GM23248 (cell line): ENCODE measurements at regions not wholly inside any gene's neighbourhood (a gene's known extent, or its start where the extent isn't known, plus 50 kb on each side); places are given as distances from the start of the nearest gene placed in this dataset.

Experiments used
- DNase-seq: peaks from one replicate; pipeline ENCODE4 v3.0.0-alpha.2; 2015
- H2AFZ ChIP-seq: fragments of 200-600 bp; sonication (generic); 2 replicates; pipeline ENCODE4 v1.6.1; 2016; ENCODE audit warnings: antibody characterized with exemption
- H3F3A ChIP-seq: fragments of 200-600 bp; sonication (generic); 2 replicates; pipeline ENCODE4 v1.6.1; 2016; ENCODE audit warnings: mild to moderate bottlenecking, antibody characterized with exemption, mixed run types; ENCODE audit not compliant: insufficient read depth
- H3K27ac ChIP-seq: fragments of 200-600 bp; sonication (generic); 2 replicates; pipeline ENCODE4 v1.5.1; 2016; ENCODE audit warnings: mild to moderate bottlenecking
- H3K27me3 ChIP-seq: fragments of 200-600 bp; sonication (generic); replicated peaks from 2 replicates; pipeline ENCODE4 v1.6.1; 2016; ENCODE audit warnings: mild to moderate bottlenecking; ENCODE audit not compliant: insufficient read depth
- H3K36me3 ChIP-seq: fragments of 200-600 bp; sonication (generic); 2 replicates; pipeline ENCODE4 v1.6.1; 2016; ENCODE audit warnings: low read depth, mild to moderate bottlenecking
- H3K4me1 ChIP-seq: fragments of 200-600 bp; sonication (generic); 2 replicates; pipeline ENCODE4 v1.6.1; 2016; ENCODE audit warnings: mild to moderate bottlenecking; ENCODE audit not compliant: insufficient read depth
- H3K4me2 ChIP-seq: fragments of 200-600 bp; sonication (generic); one replicate; pipeline ENCODE4 v1.6.1; 2016; ENCODE audit warnings: mild to moderate bottlenecking; ENCODE audit not compliant: unreplicated experiment
- H3K4me3 ChIP-seq: fragments of 200-600 bp; sonication (generic); 2 replicates; pipeline ENCODE4 v1.5.1; 2016; ENCODE audit warnings: mild to moderate bottlenecking
- H3K79me2 ChIP-seq: fragments of 200-600 bp; sonication (generic); 2 replicates; pipeline ENCODE4 v1.6.1; 2016; ENCODE audit warnings: mild to moderate bottlenecking; ENCODE audit not compliant: insufficient read depth
- H3K9ac ChIP-seq: fragments of 200-600 bp; sonication (generic); 2 replicates; pipeline ENCODE4 v1.6.1; 2016; ENCODE audit warnings: mild to moderate bottlenecking
- H3K9me2 ChIP-seq: fragments of 200-600 bp; sonication (generic); 2 replicates; pipeline ENCODE4 v1.6.1; 2016; ENCODE audit warnings: mixed run types, mild to moderate bottlenecking, moderate library complexity; ENCODE audit not compliant: insufficient read depth
- H3K9me3 ChIP-seq: fragments of 200-600 bp; sonication (generic); one replicate; pipeline ENCODE4 v1.6.1; 2017; ENCODE audit warnings: low read depth
- H4K20me1 ChIP-seq: fragments of 200-600 bp; sonication (generic); 2 replicates; pipeline ENCODE4 v1.6.0; 2016; ENCODE audit not compliant: insufficient read depth
- EZH2 ChIP-seq: fragments of 200-600 bp; sonication (generic); IDR thresholded peaks from 2 replicates; pipeline ENCODE4 v1.6.1; 2018; ENCODE audit warnings: antibody characterized with exemption, mild to moderate bottlenecking; ENCODE audit not compliant: insufficient read depth, poor library complexity, severe bottlenecking
- EZH2phosphoT487 ChIP-seq: fragments of 200-600 bp; sonication (generic); IDR thresholded peaks from 2 replicates; pipeline ENCODE4 v1.6.1; 2018; ENCODE audit warnings: antibody characterized with exemption, moderate library complexity, mild to moderate bottlenecking, low read depth; ENCODE audit not compliant: insufficient read depth
- WGBS, 2 experiments: methylation state at CpG; one replicate each; pipeline ENCODE4 v1.1.6; 2015 to 2017; ENCODE audit warnings: low lambda C conversion rate in 2 of 2, low coverage in 1 of 2; ENCODE audit errors: missing lambda C conversion rate in 2 of 2; 5-methylcytosine and 5-hydroxymethylcytosine counted together
- in situ Hi-C: fragments of 300-500 bp; cut with MboI; formaldehyde crosslinking; loops from 2 replicates; pipeline ENCODE4 v1.15.0; 2020

DNA sequence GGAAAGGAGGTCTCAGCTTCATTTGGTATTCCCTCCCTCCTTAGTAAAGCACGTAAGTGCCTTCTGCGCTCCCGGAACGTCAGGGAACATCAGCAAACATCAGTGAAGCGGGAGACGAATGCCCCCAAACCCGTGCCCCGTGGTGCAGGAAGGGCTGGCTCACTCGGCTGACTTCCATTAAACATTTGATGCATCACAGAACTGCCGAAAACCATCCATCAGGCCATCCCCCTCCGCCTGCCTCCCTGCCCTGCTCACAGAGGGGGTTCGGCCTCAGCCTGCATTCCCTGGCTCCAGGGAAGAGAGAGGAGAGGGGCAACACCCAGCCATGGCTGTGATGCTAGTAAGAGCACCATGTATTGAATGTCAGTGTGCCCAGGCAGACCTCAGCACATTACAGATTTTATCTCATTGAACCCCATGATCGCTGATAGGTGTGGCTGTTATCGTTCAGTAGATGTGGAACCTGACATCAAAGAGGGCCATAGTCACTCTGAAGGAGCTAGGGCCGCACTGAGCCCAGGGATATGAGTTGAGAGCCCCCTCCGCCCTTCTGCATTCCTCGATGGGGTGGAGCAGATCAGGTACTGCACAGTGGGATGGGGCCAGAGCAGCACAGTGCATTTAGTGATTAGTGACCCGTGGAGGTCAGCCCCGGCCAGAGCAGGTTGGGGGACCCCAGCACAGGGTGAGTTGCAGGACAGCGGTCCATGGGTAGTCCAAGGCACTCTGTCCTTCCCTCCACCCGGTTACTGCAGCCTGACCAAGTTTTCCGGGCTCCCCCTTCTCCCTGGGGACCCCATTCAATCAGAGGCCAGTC, 146.4 kb downstream of the RPS24 start:
- H3K4me3 ChIP-seq = no peak overlapping the region
- H3K27ac ChIP-seq = no peak overlapping the region
- H2AFZ ChIP-seq = no peak overlapping the region
- H3K9me2 ChIP-seq = no peaks in the 10 kb centered on the region
- 79 to 81% methylated on average over 22 of the region's 22 CpGs for WGBS, 2 experiments
- H3K4me1 ChIP-seq = no peaks in the 10 kb centered on the region
- in situ Hi-C loops = no loop called here
- no peaks in the 10 kb centered on the region for H3F3A ChIP-seq
- H3K79me2 ChIP-seq = no peaks in the 10 kb centered on the region
- no peak overlapping the region for H3K4me2 ChIP-seq
- no peaks in the 10 kb centered on the region for H4K20me1 ChIP-seq
- H3K9ac ChIP-seq = no peak overlapping the region
- no peaks in the 10 kb centered on the region for H3K9me3 ChIP-seq
- no peak for DNase-seq
- H3K36me3 ChIP-seq = no peaks in the 10 kb centered on the region
- TF ChIP-seq EZH2phosphoT487 = no peak
- H3K27me3 ChIP-seq = no peaks in the 10 kb centered on the region

DNA sequence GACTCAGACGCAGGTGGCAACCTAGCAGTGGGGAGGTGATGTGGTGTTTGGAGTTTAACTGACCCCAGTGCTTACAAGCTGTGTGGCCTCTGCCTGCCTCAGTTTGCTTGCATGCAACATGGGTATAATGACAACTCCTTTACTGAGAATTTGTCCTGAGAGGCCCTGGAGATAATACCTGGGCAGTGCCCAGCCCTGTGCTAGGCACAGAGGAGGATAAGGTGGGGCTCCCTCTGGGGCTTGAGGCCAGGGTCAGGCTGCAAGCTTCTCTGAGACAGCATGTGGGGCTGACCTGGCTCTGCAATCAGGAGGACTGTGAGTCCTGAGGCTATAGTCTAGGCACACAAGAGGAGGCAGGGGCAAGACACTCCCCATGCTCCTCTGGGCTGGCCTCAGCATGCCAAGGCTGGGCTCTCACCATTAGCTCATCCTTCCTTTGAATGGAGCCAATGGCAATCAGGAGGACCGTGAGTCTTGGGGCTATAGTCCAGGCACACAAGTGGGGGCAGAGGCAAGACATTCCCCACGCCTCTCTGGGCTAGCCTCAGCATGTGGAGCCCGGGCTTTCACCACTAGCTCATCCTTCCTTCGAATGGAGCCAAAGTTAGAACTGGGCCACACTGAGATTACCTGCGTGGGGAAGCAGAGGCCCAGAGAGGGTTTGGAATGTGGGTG, 147.9 kb downstream of the RPS24 start:
- WGBS, 2 experiments = 91 to 92% methylated on average over 6 of the region's 6 CpGs
- TF ChIP-seq EZH2phosphoT487 (no peak), EZH2 (no peak)
- in situ Hi-C loops = no loop called here
- H4K20me1 ChIP-seq = no peaks in the 10 kb centered on the region
- H3K9me3 ChIP-seq = no peaks in the 10 kb centered on the region
- no peak overlapping the region for H3K4me2 ChIP-seq
- no peak overlapping the region for H3K9ac ChIP-seq
- no peaks in the 10 kb centered on the region for H3K36me3 ChIP-seq
- H2AFZ ChIP-seq = no peak overlapping the region
- no peaks in the 10 kb centered on the region for H3K4me1 ChIP-seq
- no peaks in the 10 kb centered on the region for H3K79me2 ChIP-seq
- no peak for DNase-seq
- H3K27ac ChIP-seq = no peak overlapping the region
- H3K27me3 ChIP-seq = no peaks in the 10 kb centered on the region
- H3K4me3 ChIP-seq = no peak overlapping the region
- H3F3A ChIP-seq = no peaks in the 10 kb centered on the region
- H3K9me2 ChIP-seq = no peaks in the 10 kb centered on the region

DNA sequence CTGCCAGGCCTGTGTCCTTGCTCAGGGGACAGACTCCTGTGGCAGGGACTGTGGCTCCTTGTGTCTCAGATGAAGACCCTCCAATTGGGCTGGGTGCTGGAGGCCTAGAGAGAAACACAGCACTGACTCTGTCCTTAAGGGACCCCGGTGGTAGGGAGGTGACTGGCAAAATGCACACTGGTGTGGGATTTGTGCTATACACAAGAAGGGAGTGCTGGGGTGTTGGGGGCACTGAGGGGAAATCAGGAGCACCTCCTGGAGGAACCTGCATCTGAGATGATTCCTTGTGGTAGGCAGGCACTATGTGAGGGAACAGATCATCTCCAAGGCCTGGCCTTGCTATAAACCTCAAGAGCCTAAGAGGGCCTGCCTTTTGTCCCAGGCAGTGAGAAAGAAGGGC, 149.2 kb downstream of the RPS24 start:
- Histone ChIP-seq H3K9ac (no peak overlapping the region), H3K79me2 (no peaks in the 10 kb centered on the region), H3K36me3 (no peaks in the 10 kb centered on the region), H3K4me3 (no peak overlapping the region), H3K9me2 (no peaks in the 10 kb centered on the region), H3K27ac (no peak overlapping the region), H4K20me1 (no peaks in the 10 kb centered on the region), H3K9me3 (no peaks in the 10 kb centered on the region), H3K27me3 (no peaks in the 10 kb centered on the region), H2AFZ (no peak overlapping the region), H3K4me2 (no peak overlapping the region), H3F3A (no peaks in the 10 kb centered on the region), H3K4me1 (no peaks in the 10 kb centered on the region)
- DNase-seq = no peak
- 100% methylated on average over 1 of the region's 1 CpG for WGBS, 2 experiments
- in situ Hi-C loops = no loop called here
- TF ChIP-seq EZH2 (no peak), EZH2phosphoT487 (no peak)

DNA sequence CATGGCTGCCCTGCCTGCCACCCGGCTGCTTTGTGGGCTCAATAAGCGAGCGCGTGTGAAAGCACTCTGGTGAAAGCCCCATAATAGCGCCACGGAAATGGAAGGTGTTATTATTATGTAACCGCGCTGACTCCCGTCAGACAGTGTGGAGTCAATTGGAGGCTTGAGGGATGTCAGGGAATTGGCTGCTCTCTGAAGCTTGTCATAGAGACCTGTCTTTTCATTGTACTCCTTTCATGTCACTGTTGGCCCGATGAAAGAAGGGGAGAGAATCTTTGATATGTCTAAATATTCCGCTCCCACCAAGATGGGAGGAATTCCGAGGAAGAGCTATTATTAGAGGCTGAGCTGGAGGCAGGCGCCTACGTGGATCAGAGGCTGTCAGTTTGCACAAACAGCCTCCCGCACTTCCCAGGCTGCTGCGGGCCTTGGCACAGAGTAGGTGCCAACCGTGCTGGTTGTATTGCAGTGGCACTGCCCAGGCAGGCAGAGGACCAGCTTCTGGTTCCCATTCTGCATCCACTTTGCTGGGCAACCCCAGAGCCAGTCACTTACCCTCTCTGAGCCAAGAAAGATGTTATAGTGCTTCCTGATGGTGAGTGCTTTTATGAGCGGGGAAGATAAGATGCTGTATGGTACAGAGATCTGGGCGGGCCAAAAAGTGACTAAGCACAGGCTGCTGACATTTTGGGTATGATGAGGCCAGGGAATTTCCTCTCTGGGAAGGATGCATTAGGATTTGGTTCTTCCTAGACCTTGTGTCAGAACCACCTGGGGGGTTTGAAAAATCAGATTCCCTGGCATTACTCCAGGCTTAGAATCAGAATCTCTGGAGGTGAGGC, 151.4 kb downstream of the RPS24 start:
- TF ChIP-seq EZH2phosphoT487 = no peak
- TF ChIP-seq EZH2 = no peak
- no peaks in the 10 kb centered on the region for H3K9me2 ChIP-seq
- no peaks in the 10 kb centered on the region for H3K9me3 ChIP-seq
- no peaks in the 10 kb centered on the region for H3K27me3 ChIP-seq
- H3K27ac ChIP-seq = no peak overlapping the region
- no peaks in the 10 kb centered on the region for H4K20me1 ChIP-seq
- no peaks in the 10 kb centered on the region for H3F3A ChIP-seq
- DNase-seq = peak; percentile 26
- no peaks in the 10 kb centered on the region for H3K79me2 ChIP-seq
- no peaks in the 10 kb centered on the region for H3K36me3 ChIP-seq
- no peak overlapping the region for H2AFZ ChIP-seq
- H3K4me3 ChIP-seq = no peak overlapping the region
- H3K4me2 ChIP-seq = no peak overlapping the region
- 86 to 87% methylated on average over 19 of the region's 19 CpGs for WGBS, 2 experiments
- no peaks in the 10 kb centered on the region for H3K4me1 ChIP-seq
- no peak overlapping the region for H3K9ac ChIP-seq
- in situ Hi-C loops = no loop called here
